ENCODE measurements at regions not wholly inside any gene's neighbourhood (a gene's known extent, or its start where the extent isn't known, plus 50 kb on each side); places are given as distances from the start of the nearest gene placed in this dataset.

- H3K4me2 ChIP-seq (ENCODE audit: insufficient read depth in 1 of 2, low read depth in 2 of 2, low read length in 2 of 2) = no peak overlapping the region
- POLR2A ChIA-PET (ENCODE audit: partially characterized antibody) = no interaction called here
- no peaks in the 10 kb centered on the region for H3K27me3 ChIP-seq (replicated peaks in 1 of 4; ENCODE audit: control insufficient read depth in 3 of 4, extremely low read depth in 1 of 4, insufficient read depth in 3 of 4, low read length in 3 of 4)
- no peak overlapping the region for H2AFZ ChIP-seq (ENCODE audit: low read length)
- no peak overlapping the region for H4K8ac ChIP-seq (ENCODE audit: extremely low read depth, insufficient read depth, low read length)
- no peak overlapping the region for H3K27ac ChIP-seq (ENCODE audit: low read depth, low read length)
- no peaks in the 10 kb centered on the region for H3K79me1 ChIP-seq (ENCODE audit: low read depth, low read length)
- no peaks in the 10 kb centered on the region for H3K79me2 ChIP-seq (ENCODE audit: control insufficient read depth in 1 of 2, insufficient read depth in 2 of 2, low read length in 2 of 2)
- no peaks in the 10 kb centered on the region for H3K36me3 ChIP-seq (ENCODE audit: control insufficient read depth in 2 of 4, insufficient read depth in 4 of 4, low read length in 3 of 4)
- H4K5ac ChIP-seq (ENCODE audit: insufficient read length, low read depth, low read length) = no peak overlapping the region
- no peak overlapping the region for H2BK15ac ChIP-seq (ENCODE audit: low read length)
- no peak overlapping the region for H3K4me3 ChIP-seq (ENCODE audit: extremely low read depth in 1 of 4, insufficient read depth in 2 of 4, low read depth in 3 of 4, low read length in 4 of 4)
- no peak overlapping the region for H2BK12ac ChIP-seq (ENCODE audit: low read depth, low read length)
- peaks cover 6 to 9% of the 10 kb centered on the region in 2 experiments; a peak in 3 of 4 replicates for H3K9me3 ChIP-seq (ENCODE audit: insufficient read depth in 2 of 2, low read depth in 1 of 2, low read length in 1 of 2)
- FAIRE-seq = no peak
- no peak overlapping the region for H3K4ac ChIP-seq (replicated peaks; ENCODE audit: insufficient read length, low read depth, low read length)
- no peaks in the 10 kb centered on the region for H4K20me1 ChIP-seq (replicated peaks in 1 of 2; ENCODE audit: control insufficient read depth in 1 of 2, insufficient read depth in 2 of 2, low read length in 2 of 2)
- no peak overlapping the region for H2BK5ac ChIP-seq (ENCODE audit: low read depth, low read length)
- H4K91ac ChIP-seq (replicated peaks; ENCODE audit: insufficient read length, low read length) = no peak overlapping the region
- TF ChIP-seq HDAC6 (IDR thresholded peaks at IDR 0.05; ENCODE audit: low read depth, low read length) (no peak), SRF (IDR thresholded peaks at IDR 0.05; ENCODE audit: low read depth, low read length) (no peak)
- no peak overlapping the region for H2BK20ac ChIP-seq (ENCODE audit: low read length)
- H3K23me2 ChIP-seq (ENCODE audit: low read depth, low read length) = no peaks in the 10 kb centered on the region
- 100% methylated on average over 2 of the region's 2 CpGs; no CpG with 5 or more reads in 1 of the 2 experiments for WGBS, 2 experiments (ENCODE audit: extremely low coverage in 1 of 2, insufficient coverage in 1 of 2, insufficient read length in 1 of 2, insufficient replicate concordance in 2 of 2, low coverage in 1 of 2, low lambda C conversion rate in 2 of 2, missing lambda C conversion rate in 1 of 2)
- no peak overlapping the region for H2BK120ac ChIP-seq (replicated peaks; ENCODE audit: low read depth, low read length)
- no peak overlapping the region for H3K14ac ChIP-seq (ENCODE audit: insufficient read length)
- H3K9ac ChIP-seq (replicated peaks in 1 of 4; ENCODE audit: extremely low read depth in 1 of 4, low read depth in 3 of 4, low read length in 3 of 4) = no peak overlapping the region
- DNase-seq (ENCODE audit: low read depth in 1 of 2, low spot score in 2 of 2) = no peak
- H2AK5ac ChIP-seq (ENCODE audit: low read depth, low read length) = no peak overlapping the region
- no peak overlapping the region for H3K18ac ChIP-seq (ENCODE audit: extremely low read depth, low read length)
- CTCF ChIA-PET (ENCODE audit: partially characterized antibody) = interaction anchor here (1.1 to 1.5 kb wide), 5 partner anchors 8 to 496 kb away, joined by 3 to 6 read pairs (median 5); no protein-coding TSS in a partner anchor
- no peak overlapping the region for H3K23ac ChIP-seq (ENCODE audit: insufficient read length)
- no peaks in the 10 kb centered on the region for H3K4me1 ChIP-seq (replicated peaks in 1 of 4; ENCODE audit: control insufficient read depth in 3 of 4, insufficient read depth in 4 of 4, low read length in 3 of 4)
- no peak overlapping the region for H3K56ac ChIP-seq (replicated peaks; ENCODE audit: insufficient read length, low read depth, low read length)
Measured at GRCh38 chr4:147370473-147370872, 110.4 kb upstream of the EDNRA start.
